Renal pelvis (tissue), 1 donor: ENCODE measurements at regions not wholly inside any gene's neighbourhood (a gene's known extent, or its start where the extent isn't known, plus 50 kb on each side); places are given as distances from the start of the nearest gene placed in this dataset.

Source experiments
- DNase-seq: peaks from one replicate; pipeline ENCODE4 v3.0.0-alpha.2; 2013

- DNase-seq = no peak
Observed at GRCh38 chr14:38113546-38113945, 94.2 kb upstream of the SSTR1 start.

GRCh38 chr14:38116895-38117294 is 90.8 kb upstream of the SSTR1 start:
- DNase-seq = no peak

- DNase-seq = no peak
Observed at GRCh38 chr14:38120109-38120508, 87.6 kb upstream of the SSTR1 start.

- no peak for DNase-seq
Observed at GRCh38 chr14:38121320-38122020, 86.2 kb upstream of the SSTR1 start.

GRCh38 chr14:38122241-38122640 is 85.5 kb upstream of the SSTR1 start:
- no peak for DNase-seq

GRCh38 chr14:38124506-38124905 is 83.2 kb upstream of the SSTR1 start:
- no peak for DNase-seq

GRCh38 chr14:38125481-38126037 is 82.1 kb upstream of the SSTR1 start:
- DNase-seq = peak; percentile 75

- no peak for DNase-seq
Observed at GRCh38 chr14:38127356-38127755, 80.3 kb upstream of the SSTR1 start.

GRCh38 chr14:38127784-38128183 is 79.9 kb upstream of the SSTR1 start:
- no peak for DNase-seq

GRCh38 chr14:38128640-38129039 is 79.1 kb upstream of the SSTR1 start:
- DNase-seq = no peak

- DNase-seq = no peak
Observed at GRCh38 chr14:38129192-38129591, 78.5 kb upstream of the SSTR1 start.

- DNase-seq = no peak
Observed at GRCh38 chr14:38129705-38130104, 78.0 kb upstream of the SSTR1 start.

- no peak for DNase-seq
Observed at GRCh38 chr14:38134416-38135030, 73.2 kb upstream of the SSTR1 start.

- no peak for DNase-seq
Observed at GRCh38 chr14:38135106-38135867, 72.4 kb upstream of the SSTR1 start.

- DNase-seq = no peak
Observed at GRCh38 chr14:38137005-38137404, 70.7 kb upstream of the SSTR1 start.

- no peak for DNase-seq
Observed at GRCh38 chr14:38138473-38139138, 69.1 kb upstream of the SSTR1 start.

- no peak for DNase-seq
Observed at GRCh38 chr14:38139926-38140325, 67.8 kb upstream of the SSTR1 start.

GRCh38 chr14:38143170-38143569 is 64.5 kb upstream of the SSTR1 start:
- DNase-seq = no peak

- no peak for DNase-seq
Observed at GRCh38 chr14:38143659-38144505, 63.8 kb upstream of the SSTR1 start.

GRCh38 chr14:38145142-38145541 is 62.6 kb upstream of the SSTR1 start:
- DNase-seq = no peak

GRCh38 chr14:38150075-38150474 is 57.6 kb upstream of the SSTR1 start:
- DNase-seq = no peak
